ENCODE measurements at regions not wholly inside any gene's neighbourhood (a gene's known extent, or its start where the extent isn't known, plus 50 kb on each side); places are given as distances from the start of the nearest gene placed in this dataset.

DNA sequence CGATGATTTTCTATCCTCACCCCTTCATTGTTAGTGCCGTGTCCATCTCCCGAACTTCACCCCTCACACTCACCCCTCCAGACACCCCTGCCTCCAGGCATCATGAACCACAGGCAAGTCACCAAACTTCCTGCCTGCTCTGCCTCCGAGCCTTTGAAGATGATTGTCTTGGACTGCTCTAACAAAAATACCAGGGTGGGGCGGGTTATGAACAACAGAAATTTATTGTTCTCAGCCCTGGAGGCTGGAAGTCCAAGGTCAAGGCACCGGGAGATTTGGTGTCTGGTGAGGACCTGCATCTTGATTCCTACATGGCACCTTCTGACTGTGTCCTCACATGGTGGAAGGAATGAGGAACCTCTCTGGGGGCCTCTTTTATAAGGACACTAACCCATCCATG lies 1508.3 kb downstream of the TBC1D22A start:
- no peak for DNase-seq (ENCODE audit: low spot score)
- WGBS (ENCODE audit: low lambda C conversion rate), result 26% methylated on average over 6 of the region's 6 CpGs
- Histone ChIP-seq H3K27me3 (ENCODE audit: control insufficient read depth in 1 of 2, insufficient read depth in 2 of 2, low read length in 2 of 2) (peaks cover 3 to 38% of the 10 kb centered on the region in 2 experiments), H3K36me3 (replicated peaks in 1 of 2; ENCODE audit: control insufficient read depth in 1 of 2, insufficient read depth in 2 of 2, low read length in 2 of 2) (no peaks in the 10 kb centered on the region), H4K20me1 (ENCODE audit: insufficient read depth, low read length) (no peaks in the 10 kb centered on the region), H3K4me3 (replicated peaks in 1 of 3; ENCODE audit: insufficient read depth in 1 of 3, low read depth in 2 of 3, low read length in 3 of 3) (no peak overlapping the region), H3K27ac (ENCODE audit: extremely low read length, insufficient read depth, low read length) (no peak overlapping the region), H3K4me1 (ENCODE audit: insufficient read depth, low read length) (no peaks in the 10 kb centered on the region), H3K9ac (ENCODE audit: insufficient read depth, low read depth, low read length) (no peak overlapping the region), H2AFZ (ENCODE audit: low read length) (no peak overlapping the region), H3K4me2 (ENCODE audit: low read depth, low read length) (no peak overlapping the region), H3K79me2 (ENCODE audit: insufficient read depth, low read length) (no peaks in the 10 kb centered on the region), H3K9me3 (ENCODE audit: low read length) (no peaks in the 10 kb centered on the region)
- TF ChIP-seq MTF1 (CRISPR knock-in tag; IDR thresholded peaks at IDR 0.05), result no peak
- TF ChIP-seq ZNF230 (CRISPR knock-in tag; IDR thresholded peaks at IDR 0.05), result no peak
- TF ChIP-seq, protein P1, sequence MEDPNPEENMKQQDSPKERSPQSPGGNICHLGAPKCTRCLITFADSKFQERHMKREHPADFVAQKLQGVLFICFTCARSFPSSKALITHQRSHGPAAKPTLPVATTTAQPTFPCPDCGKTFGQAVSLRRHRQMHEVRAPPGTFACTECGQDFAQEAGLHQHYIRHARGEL (CRISPR knock-in tag; IDR thresholded peaks at IDR 0.05), result no peak
- TF ChIP-seq, protein P2, sequence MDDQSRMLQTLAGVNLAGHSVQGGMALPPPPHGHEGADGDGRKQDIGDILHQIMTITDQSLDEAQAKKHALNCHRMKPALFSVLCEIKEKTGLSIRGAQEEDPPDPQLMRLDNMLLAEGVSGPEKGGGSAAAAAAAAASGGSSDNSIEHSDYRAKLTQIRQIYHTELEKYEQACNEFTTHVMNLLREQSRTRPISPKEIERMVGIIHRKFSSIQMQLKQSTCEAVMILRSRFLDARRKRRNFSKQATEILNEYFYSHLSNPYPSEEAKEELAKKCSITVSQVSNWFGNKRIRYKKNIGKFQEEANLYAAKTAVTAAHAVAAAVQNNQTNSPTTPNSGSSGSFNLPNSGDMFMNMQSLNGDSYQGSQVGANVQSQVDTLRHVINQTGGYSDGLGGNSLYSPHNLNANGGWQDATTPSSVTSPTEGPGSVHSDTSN (CRISPR knock-in tag; IDR thresholded peaks at IDR 0.05; ENCODE audit: borderline replicate concordance), result no peak
- TF ChIP-seq CHD4 (IDR thresholded peaks at IDR 0.05; ENCODE audit: borderline replicate concordance, low read length), result no peak
- TF ChIP-seq, protein P3, sequence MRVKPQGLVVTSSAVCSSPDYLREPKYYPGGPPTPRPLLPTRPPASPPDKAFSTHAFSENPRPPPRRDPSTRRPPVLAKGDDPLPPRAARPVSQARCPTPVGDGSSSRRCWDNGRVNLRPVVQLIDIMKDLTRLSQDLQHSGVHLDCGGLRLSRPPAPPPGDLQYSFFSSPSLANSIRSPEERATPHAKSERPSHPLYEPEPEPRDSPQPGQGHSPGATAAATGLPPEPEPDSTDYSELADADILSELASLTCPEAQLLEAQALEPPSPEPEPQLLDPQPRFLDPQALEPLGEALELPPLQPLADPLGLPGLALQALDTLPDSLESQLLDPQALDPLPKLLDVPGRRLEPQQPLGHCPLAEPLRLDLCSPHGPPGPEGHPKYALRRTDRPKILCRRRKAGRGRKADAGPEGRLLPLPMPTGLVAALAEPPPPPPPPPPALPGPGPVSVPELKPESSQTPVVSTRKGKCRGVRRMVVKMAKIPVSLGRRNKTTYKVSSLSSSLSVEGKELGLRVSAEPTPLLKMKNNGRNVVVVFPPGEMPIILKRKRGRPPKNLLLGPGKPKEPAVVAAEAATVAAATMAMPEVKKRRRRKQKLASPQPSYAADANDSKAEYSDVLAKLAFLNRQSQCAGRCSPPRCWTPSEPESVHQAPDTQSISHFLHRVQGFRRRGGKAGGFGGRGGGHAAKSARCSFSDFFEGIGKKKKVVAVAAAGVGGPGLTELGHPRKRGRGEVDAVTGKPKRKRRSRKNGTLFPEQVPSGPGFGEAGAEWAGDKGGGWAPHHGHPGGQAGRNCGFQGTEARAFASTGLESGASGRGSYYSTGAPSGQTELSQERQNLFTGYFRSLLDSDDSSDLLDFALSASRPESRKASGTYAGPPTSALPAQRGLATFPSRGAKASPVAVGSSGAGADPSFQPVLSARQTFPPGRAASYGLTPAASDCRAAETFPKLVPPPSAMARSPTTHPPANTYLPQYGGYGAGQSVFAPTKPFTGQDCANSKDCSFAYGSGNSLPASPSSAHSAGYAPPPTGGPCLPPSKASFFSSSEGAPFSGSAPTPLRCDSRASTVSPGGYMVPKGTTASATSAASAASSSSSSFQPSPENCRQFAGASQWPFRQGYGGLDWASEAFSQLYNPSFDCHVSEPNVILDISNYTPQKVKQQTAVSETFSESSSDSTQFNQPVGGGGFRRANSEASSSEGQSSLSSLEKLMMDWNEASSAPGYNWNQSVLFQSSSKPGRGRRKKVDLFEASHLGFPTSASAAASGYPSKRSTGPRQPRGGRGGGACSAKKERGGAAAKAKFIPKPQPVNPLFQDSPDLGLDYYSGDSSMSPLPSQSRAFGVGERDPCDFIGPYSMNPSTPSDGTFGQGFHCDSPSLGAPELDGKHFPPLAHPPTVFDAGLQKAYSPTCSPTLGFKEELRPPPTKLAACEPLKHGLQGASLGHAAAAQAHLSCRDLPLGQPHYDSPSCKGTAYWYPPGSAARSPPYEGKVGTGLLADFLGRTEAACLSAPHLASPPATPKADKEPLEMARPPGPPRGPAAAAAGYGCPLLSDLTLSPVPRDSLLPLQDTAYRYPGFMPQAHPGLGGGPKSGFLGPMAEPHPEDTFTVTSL (CRISPR knock-in tag; IDR thresholded peaks at IDR 0.05; ENCODE audit: borderline replicate concordance), result no peak
- TF ChIP-seq, protein P4, sequence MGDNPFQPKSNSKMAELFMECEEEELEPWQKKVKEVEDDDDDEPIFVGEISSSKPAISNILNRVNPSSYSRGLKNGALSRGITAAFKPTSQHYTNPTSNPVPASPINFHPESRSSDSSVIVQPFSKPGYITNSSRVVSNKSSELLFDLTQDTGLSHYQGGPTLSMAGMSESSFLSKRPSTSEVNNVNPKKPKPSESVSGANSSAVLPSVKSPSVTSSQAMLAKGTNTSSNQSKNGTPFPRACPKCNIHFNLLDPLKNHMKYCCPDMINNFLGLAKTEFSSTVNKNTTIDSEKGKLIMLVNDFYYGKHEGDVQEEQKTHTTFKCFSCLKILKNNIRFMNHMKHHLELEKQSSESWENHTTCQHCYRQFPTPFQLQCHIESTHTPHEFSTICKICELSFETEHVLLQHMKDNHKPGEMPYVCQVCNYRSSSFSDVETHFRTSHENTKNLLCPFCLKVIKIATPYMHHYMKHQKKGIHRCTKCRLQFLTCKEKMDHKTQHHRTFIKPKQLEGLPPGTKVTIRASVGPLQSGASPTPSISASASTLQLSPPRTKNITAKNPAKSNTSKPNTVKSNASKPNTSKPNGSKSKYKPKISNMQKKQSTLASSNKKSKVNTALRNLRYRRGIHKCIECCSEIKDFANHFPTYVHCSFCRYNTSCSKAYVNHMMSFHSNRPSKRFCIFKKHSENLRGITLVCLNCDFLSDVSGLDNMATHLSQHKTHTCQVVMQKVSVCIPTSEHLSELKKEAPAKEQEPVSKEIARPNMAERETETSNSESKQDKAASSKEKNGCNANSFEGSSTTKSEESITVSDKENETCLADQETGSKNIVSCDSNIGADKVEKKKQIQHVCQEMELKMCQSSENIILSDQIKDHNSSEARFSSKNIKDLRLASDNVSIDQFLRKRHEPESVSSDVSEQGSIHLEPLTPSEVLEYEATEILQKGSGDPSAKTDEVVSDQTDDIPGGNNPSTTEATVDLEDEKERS (CRISPR knock-in tag; IDR thresholded peaks at IDR 0.05), result no peak
- no peak for TF ChIP-seq MATR3 (CRISPR knock-in tag; IDR thresholded peaks at IDR 0.05)
- TF ChIP-seq, protein P5, sequence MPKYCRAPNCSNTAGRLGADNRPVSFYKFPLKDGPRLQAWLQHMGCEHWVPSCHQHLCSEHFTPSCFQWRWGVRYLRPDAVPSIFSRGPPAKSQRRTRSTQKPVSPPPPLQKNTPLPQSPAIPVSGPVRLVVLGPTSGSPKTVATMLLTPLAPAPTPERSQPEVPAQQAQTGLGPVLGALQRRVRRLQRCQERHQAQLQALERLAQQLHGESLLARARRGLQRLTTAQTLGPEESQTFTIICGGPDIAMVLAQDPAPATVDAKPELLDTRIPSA (CRISPR knock-in tag; IDR thresholded peaks at IDR 0.05; ENCODE audit: borderline replicate concordance), result no peak
- no peak for TF ChIP-seq CENPX (CRISPR knock-in tag; IDR thresholded peaks at IDR 0.05)
- TF ChIP-seq, protein P6, sequence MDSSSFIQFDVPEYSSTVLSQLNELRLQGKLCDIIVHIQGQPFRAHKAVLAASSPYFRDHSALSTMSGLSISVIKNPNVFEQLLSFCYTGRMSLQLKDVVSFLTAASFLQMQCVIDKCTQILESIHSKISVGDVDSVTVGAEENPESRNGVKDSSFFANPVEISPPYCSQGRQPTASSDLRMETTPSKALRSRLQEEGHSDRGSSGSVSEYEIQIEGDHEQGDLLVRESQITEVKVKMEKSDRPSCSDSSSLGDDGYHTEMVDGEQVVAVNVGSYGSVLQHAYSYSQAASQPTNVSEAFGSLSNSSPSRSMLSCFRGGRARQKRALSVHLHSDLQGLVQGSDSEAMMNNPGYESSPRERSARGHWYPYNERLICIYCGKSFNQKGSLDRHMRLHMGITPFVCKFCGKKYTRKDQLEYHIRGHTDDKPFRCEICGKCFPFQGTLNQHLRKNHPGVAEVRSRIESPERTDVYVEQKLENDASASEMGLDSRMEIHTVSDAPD (CRISPR knock-in tag; IDR thresholded peaks at IDR 0.05), result no peak
- TF ChIP-seq ZNF777 (CRISPR knock-in tag; IDR thresholded peaks at IDR 0.05), result no peak
- no peak for TF ChIP-seq ZFP1 (CRISPR knock-in tag; IDR thresholded peaks at IDR 0.05)
- in situ Hi-C loops (cut with HindIII; ENCODE audit: extremely low pct_ligation_motif_present, low pct_unique_long_range_greater_than_20kb) (no loop called here), intact Hi-C loops (cut with micrococcal nuclease; ENCODE audit: unreplicated experiment) (no loop called here)
- POLR2A ChIA-PET, result no interaction called here
- no peak for ATAC-seq
- FAIRE-seq, result no peak
- CTCF ChIA-PET (ENCODE audit: low intra/inter-chr PET ratio, low total read pairs), result no interaction called here
- no TSS peak for BruUV-seq (replicated peaks)

Data from HepG2 (cell line).